Activated naive CD8-positive, alpha-beta T cell treated with anti-CD3 and anti-CD28 coated beads, Interleukin-2, amount 50 U/mL, for 24 hours (primary cell): ENCODE measurements at regions not wholly inside any gene's neighbourhood (a gene's known extent, or its start where the extent isn't known, plus 50 kb on each side); places are given as distances from the start of the nearest gene placed in this dataset.

ENCODE experiments used
- ATAC-seq: fragments of 150-1000 bp; cut with Tn5 transposase; one replicate; pipeline ENCODE4 v1.10.0; 2021
- DNase-seq: peaks from one replicate; pipeline ENCODE4 v3.0.0; 2021
- H3K27ac Mint-ChIP-seq: one replicate; pipeline ENCODE4 v1.8.0; 2021; ENCODE audit warnings: mild to moderate bottlenecking, mixed read lengths
- H3K27me3 Mint-ChIP-seq: one replicate; pipeline ENCODE4 v1.8.0; 2021; ENCODE audit warnings: mixed read lengths
- H3K36me3 Mint-ChIP-seq: one replicate; pipeline ENCODE4 v1.8.0; 2021; ENCODE audit warnings: low read depth, mixed read lengths
- H3K4me1 Mint-ChIP-seq: one replicate; pipeline ENCODE4 v1.8.0; 2021; ENCODE audit warnings: mixed read lengths
- H3K4me3 Mint-ChIP-seq: one replicate; pipeline ENCODE4 v1.8.0; 2021; ENCODE audit warnings: mild to moderate bottlenecking, moderate library complexity, mixed read lengths
- H3K9me3 Mint-ChIP-seq: one replicate; pipeline ENCODE4 v1.8.0; 2021; ENCODE audit warnings: mixed read lengths

GRCh38 chr4:32394255-32394654 is 1674.1 kb downstream of the PCDH7 start:
- H3K4me3 Mint-ChIP-seq, result no peak overlapping the region
- no peaks in the 10 kb centered on the region for H3K9me3 Mint-ChIP-seq
- no peaks in the 10 kb centered on the region for H3K27me3 Mint-ChIP-seq
- ATAC-seq, result no peak
- H3K36me3 Mint-ChIP-seq, result no peaks in the 10 kb centered on the region
- no peak for DNase-seq
- no peaks in the 10 kb centered on the region for H3K4me1 Mint-ChIP-seq
- no peak overlapping the region for H3K27ac Mint-ChIP-seq

- ATAC-seq, result no peak
- H3K27me3 Mint-ChIP-seq, result no peaks in the 10 kb centered on the region
- DNase-seq, result no peak
- H3K4me3 Mint-ChIP-seq, result no peak overlapping the region
- no peaks in the 10 kb centered on the region for H3K36me3 Mint-ChIP-seq
- H3K9me3 Mint-ChIP-seq, result peaks cover 4% of the 10 kb centered on the region
- no peak overlapping the region for H3K27ac Mint-ChIP-seq
- no peaks in the 10 kb centered on the region for H3K4me1 Mint-ChIP-seq
These were observed 1676.4 kb downstream of the PCDH7 start for GRCh38 chr4:32396507-32397070.

DNA sequence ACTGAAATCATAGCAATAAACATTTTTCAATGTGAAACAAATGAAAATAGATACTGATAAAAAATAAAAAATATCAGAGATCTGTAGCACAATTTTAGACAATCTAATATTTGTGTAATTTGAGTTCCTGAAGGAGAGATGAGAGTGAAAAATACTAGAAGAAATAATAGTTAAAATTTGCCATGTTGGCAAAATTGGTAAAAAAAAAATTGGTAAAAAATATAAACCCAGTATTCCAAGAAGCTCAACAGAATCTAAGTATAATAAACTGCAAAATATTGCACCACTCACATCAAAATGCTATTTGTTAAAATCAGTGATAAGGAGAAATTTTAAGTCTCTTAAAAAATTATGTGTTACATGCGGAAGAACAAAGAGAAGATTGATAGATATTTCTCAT is 1680.7 kb downstream of the PCDH7 start:
- H3K4me1 Mint-ChIP-seq, result no peaks in the 10 kb centered on the region
- no peak overlapping the region for H3K27ac Mint-ChIP-seq
- H3K36me3 Mint-ChIP-seq, result no peaks in the 10 kb centered on the region
- no peak for DNase-seq
- no peak for ATAC-seq
- H3K9me3 Mint-ChIP-seq, result peaks cover 4% of the 10 kb centered on the region
- no peaks in the 10 kb centered on the region for H3K27me3 Mint-ChIP-seq
- no peak overlapping the region for H3K4me3 Mint-ChIP-seq

- Mint-ChIP-seq H3K4me1 (no peaks in the 10 kb centered on the region), H3K27ac (no peak overlapping the region), H3K4me3 (no peak overlapping the region), H3K9me3 (peaks cover 8% of the 10 kb centered on the region), H3K27me3 (no peaks in the 10 kb centered on the region), H3K36me3 (no peaks in the 10 kb centered on the region)
- ATAC-seq (no peak), DNase-seq (no peak)
These were observed 1697.0 kb downstream of the PCDH7 start for GRCh38 chr4:32417113-32417704.

- DNase-seq (no peak), ATAC-seq (no peak)
- Mint-ChIP-seq H3K27ac (no peak overlapping the region), H3K4me3 (no peak overlapping the region), H3K27me3 (no peaks in the 10 kb centered on the region), H3K36me3 (no peaks in the 10 kb centered on the region), H3K9me3 (peaks cover 21% of the 10 kb centered on the region), H3K4me1 (no peaks in the 10 kb centered on the region)
These were observed 1703.1 kb downstream of the PCDH7 start for GRCh38 chr4:32423267-32423666.

DNA sequence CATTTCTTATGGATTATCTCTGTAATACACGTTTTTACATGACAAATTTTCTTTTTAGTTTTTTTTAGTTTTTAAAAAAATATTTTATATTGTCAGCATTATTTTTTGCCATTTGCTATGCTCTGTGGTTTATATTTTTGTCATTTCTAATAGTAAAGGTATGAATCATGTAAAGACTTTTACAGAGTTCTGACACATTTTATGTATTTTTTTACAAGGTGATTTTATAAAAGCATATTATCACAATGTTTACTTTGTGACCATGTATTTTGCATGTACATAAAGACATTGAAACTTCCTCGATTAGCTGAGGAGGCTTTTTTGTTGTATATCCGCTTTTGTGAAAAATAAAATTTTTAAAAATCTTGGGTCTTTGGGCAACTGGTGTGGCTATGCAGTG is 1705.1 kb downstream of the PCDH7 start:
- peaks cover 17% of the 10 kb centered on the region for H3K9me3 Mint-ChIP-seq

DNA sequence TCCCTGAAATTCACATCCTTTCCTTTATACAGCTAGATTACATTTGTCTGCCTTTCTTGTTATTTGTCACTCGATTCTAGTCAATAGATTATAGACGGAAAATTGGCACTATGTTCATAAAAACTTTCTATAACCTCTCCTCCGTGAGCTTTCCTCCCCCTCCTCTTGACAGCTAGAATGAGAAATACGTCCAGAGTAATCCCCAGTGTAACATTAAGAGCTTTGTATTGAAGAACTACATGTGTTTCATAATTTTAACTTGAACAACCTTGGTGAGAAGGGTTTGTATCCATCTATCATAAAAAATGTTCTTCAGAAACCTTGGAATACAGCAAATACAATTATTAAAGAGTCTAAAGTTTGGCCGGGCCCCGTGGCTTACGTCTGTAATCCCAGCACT is 1707.4 kb downstream of the PCDH7 start:
- no peak for ATAC-seq
- H3K27ac Mint-ChIP-seq, result no peak overlapping the region
- no peaks in the 10 kb centered on the region for H3K27me3 Mint-ChIP-seq
- DNase-seq, result no peak
- no peaks in the 10 kb centered on the region for H3K4me1 Mint-ChIP-seq
- H3K9me3 Mint-ChIP-seq, result peaks cover 20% of the 10 kb centered on the region
- no peak overlapping the region for H3K4me3 Mint-ChIP-seq
- no peaks in the 10 kb centered on the region for H3K36me3 Mint-ChIP-seq

More for the DNA sequence above, 1705.1 kb downstream of the PCDH7 start:
- H3K36me3 Mint-ChIP-seq, result no peaks in the 10 kb centered on the region
- no peaks in the 10 kb centered on the region for H3K4me1 Mint-ChIP-seq
- DNase-seq (no peak), ATAC-seq (no peak)
- H3K27me3 Mint-ChIP-seq, result no peaks in the 10 kb centered on the region
- H3K27ac Mint-ChIP-seq, result no peak overlapping the region
- H3K4me3 Mint-ChIP-seq, result no peak overlapping the region

DNA sequence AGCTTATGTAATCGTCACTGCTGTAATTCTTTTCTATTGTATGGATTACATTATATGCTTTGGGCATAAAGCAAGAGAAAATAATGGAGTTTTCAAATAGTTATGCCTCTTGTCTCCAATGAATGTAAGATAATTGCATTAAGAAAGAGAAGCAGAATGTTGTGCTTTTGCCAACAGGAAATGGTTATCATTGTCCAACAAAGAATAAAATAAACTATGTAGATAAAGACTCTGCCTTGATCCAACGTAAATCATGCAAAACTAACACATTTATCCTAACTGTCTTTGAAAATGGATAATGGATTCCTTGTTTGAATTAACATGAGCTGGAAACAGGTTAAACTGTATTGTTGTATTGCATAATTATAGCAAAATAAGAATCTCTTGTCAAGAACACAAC is 1709.0 kb downstream of the PCDH7 start:
- no peak for DNase-seq
- Mint-ChIP-seq H3K4me3 (no peak overlapping the region), H3K27me3 (no peaks in the 10 kb centered on the region), H3K4me1 (no peaks in the 10 kb centered on the region), H3K36me3 (no peaks in the 10 kb centered on the region), H3K27ac (no peak overlapping the region), H3K9me3 (peaks cover 16% of the 10 kb centered on the region)
- ATAC-seq, result no peak

DNA sequence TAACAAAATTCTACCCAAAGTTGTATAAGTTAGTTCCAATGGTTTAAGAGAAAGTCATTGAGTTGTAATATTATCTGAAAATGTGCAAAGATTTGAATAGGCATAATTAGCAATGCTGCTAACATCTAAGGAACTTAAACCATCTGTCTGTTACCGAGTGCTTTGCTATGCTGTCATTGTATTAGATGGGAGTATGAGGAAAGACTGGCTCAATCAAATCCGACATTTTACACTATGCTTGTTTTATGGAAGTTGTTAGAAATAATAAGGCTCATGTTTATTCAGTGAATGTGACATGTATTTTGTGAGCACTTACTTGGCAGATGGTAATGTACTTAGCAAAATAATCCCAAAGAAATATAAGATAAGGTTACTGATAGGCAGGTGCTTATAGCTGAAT is 1715.1 kb downstream of the PCDH7 start:
- Mint-ChIP-seq H3K36me3 (no peaks in the 10 kb centered on the region), H3K27ac (no peak overlapping the region), H3K9me3 (peaks cover 16% of the 10 kb centered on the region), H3K27me3 (no peaks in the 10 kb centered on the region), H3K4me3 (no peak overlapping the region), H3K4me1 (no peaks in the 10 kb centered on the region)
- DNase-seq, result no peak
- ATAC-seq, result no peak

GRCh38 chr4:32436816-32437215 is 1716.6 kb downstream of the PCDH7 start:
- no peak for DNase-seq
- no peak overlapping the region for H3K4me3 Mint-ChIP-seq

DNA sequence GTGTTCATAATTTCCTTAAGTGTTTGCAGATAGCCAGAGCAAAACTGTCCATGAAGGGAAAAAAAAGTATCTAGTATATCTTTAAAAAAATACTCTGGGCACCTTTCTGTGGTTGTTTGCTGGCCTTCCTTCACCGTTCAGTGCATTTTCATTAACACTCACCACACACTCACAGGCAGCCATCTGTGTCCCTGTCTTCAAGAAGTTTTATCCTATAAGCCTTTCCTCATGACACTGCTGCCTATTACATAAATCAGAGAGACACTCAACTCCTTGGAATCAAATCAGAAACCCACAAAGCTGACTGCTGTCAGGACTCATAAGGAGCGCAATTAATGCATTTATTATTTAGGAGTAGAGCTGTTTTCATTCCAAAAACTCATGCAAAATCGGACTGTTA is 1720.2 kb downstream of the PCDH7 start:
- no peaks in the 10 kb centered on the region for H3K4me1 Mint-ChIP-seq
- H3K4me3 Mint-ChIP-seq, result no peak overlapping the region
- peaks cover 14% of the 10 kb centered on the region for H3K9me3 Mint-ChIP-seq
- no peak for ATAC-seq
- H3K36me3 Mint-ChIP-seq, result no peaks in the 10 kb centered on the region
- H3K27me3 Mint-ChIP-seq, result no peaks in the 10 kb centered on the region
- DNase-seq, result no peak
- H3K27ac Mint-ChIP-seq, result no peak overlapping the region

More at GRCh38 chr4:32436816-32437215, 1716.6 kb downstream of the PCDH7 start:
- Mint-ChIP-seq H3K27ac (no peak overlapping the region), H3K27me3 (no peaks in the 10 kb centered on the region), H3K4me1 (no peaks in the 10 kb centered on the region), H3K9me3 (peaks cover 13% of the 10 kb centered on the region), H3K36me3 (no peaks in the 10 kb centered on the region)
- no peak for ATAC-seq

GRCh38 chr4:32454482-32454881 is 1734.3 kb downstream of the PCDH7 start:
- ATAC-seq (no peak), DNase-seq (no peak)
- no peaks in the 10 kb centered on the region for H3K27me3 Mint-ChIP-seq
- H3K4me3 Mint-ChIP-seq, result no peak overlapping the region
- no peaks in the 10 kb centered on the region for H3K36me3 Mint-ChIP-seq
- no peak overlapping the region for H3K27ac Mint-ChIP-seq
- H3K4me1 Mint-ChIP-seq, result no peaks in the 10 kb centered on the region
- H3K9me3 Mint-ChIP-seq, result peaks cover 6% of the 10 kb centered on the region

GRCh38 chr4:32455231-32455630 is 1735.1 kb downstream of the PCDH7 start:
- no peaks in the 10 kb centered on the region for H3K27me3 Mint-ChIP-seq

DNA sequence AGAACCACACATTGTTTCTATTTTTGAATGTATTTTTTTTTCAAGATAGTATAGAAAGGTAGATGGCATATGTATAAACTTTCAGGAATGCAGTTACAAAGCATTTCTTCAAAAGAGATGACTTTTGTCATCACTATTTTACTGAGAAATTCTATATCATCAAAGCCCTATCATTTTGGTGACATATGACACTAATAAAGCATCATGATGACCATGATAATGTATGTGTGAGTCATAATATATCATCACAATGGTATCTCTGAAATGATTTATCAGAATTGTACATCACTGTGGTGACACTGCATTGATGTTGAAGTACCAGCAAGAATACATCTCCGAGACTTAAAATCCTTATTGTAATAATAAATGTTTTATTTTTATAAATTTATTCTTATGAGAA is 1740.8 kb downstream of the PCDH7 start:
- DNase-seq (no peak), ATAC-seq (no peak)
- no peak overlapping the region for H3K4me3 Mint-ChIP-seq
- H3K36me3 Mint-ChIP-seq, result no peaks in the 10 kb centered on the region
- no peaks in the 10 kb centered on the region for H3K27me3 Mint-ChIP-seq
- no peak overlapping the region for H3K27ac Mint-ChIP-seq
- H3K9me3 Mint-ChIP-seq, result peaks cover 10% of the 10 kb centered on the region
- H3K4me1 Mint-ChIP-seq, result no peaks in the 10 kb centered on the region

More at GRCh38 chr4:32455231-32455630, 1735.1 kb downstream of the PCDH7 start:
- peaks cover 6% of the 10 kb centered on the region for H3K9me3 Mint-ChIP-seq
- no peaks in the 10 kb centered on the region for H3K4me1 Mint-ChIP-seq
- ATAC-seq, result no peak
- no peak overlapping the region for H3K27ac Mint-ChIP-seq
- no peak overlapping the region for H3K4me3 Mint-ChIP-seq
- DNase-seq, result no peak
- no peaks in the 10 kb centered on the region for H3K36me3 Mint-ChIP-seq

DNA sequence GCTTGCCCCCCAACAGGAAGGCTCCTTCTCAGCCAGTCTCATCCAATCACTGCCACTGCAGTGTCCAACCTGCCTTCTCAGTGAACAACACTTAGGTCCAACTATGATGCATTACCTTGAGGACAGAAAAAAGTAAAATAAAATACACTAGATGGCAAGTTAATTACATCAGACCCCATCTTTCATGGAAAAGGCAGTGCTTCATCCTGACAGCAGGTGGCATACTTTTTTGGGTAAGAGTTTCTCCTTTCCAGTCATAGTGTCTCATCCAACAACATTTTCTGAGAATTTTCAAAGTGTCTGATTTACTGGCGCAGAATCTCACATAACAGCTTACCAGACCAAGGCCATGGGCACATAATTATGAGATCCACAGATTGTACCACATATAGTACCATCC is 1742.8 kb downstream of the PCDH7 start:
- Mint-ChIP-seq H3K36me3 (no peaks in the 10 kb centered on the region), H3K4me1 (no peaks in the 10 kb centered on the region), H3K27ac (no peak overlapping the region), H3K9me3 (peaks cover 3% of the 10 kb centered on the region), H3K27me3 (no peaks in the 10 kb centered on the region), H3K4me3 (no peak overlapping the region)
- DNase-seq, result no peak
- no peak for ATAC-seq

DNA sequence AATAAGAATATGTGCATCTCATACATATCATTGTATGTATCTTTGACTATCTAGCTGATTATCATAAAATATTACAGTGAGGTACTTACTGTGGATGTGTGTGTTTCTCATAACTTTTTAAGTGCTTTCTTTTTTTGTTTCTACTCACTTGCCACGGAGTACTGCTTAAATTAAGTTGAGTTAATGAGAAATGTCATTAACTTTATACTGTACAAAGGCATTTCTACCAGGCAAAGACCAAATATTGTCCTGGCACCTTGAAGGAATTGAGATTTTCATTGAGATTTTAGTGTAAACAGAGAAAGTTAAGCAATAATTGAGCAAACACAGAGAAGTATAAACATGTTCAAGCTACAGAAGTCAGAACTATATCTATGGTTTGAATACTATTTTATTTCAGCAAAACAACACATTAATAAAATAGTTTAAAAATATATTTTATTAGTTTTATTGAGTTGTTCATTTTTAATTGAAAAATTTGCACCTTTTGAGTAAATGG is 1750.0 kb downstream of the PCDH7 start:
- H3K27me3 Mint-ChIP-seq, result no peaks in the 10 kb centered on the region
- no peak overlapping the region for H3K27ac Mint-ChIP-seq
- H3K4me3 Mint-ChIP-seq, result no peak overlapping the region
- H3K36me3 Mint-ChIP-seq, result no peaks in the 10 kb centered on the region
- H3K4me1 Mint-ChIP-seq, result no peaks in the 10 kb centered on the region
- ATAC-seq (no peak), DNase-seq (no peak)
- H3K9me3 Mint-ChIP-seq, result no peaks in the 10 kb centered on the region
